ENCODE measurements at regions not wholly inside any gene's neighbourhood (a gene's known extent, or its start where the extent isn't known, plus 50 kb on each side); places are given as distances from the start of the nearest gene placed in this dataset.
"Not testable (repeated sequence)": the region's sequence is repeated elsewhere in the genome, so short reads cannot be mapped to it uniquely, and the experiment has no call there.

GRCh38 chrX:134045372-134045771, 60.0 kb upstream of the GPC3 start:
- not testable (repeated sequence) for DNase-seq (ENCODE audit: low read depth)

- not testable (repeated sequence) for DNase-seq (ENCODE audit: low read depth)
Observed at GRCh38 chrX:134067107-134067506, 81.7 kb upstream of the GPC3 start.

GRCh38 chrX:134071899-134072298, 86.5 kb upstream of the GPC3 start:
- not testable (repeated sequence) for DNase-seq (ENCODE audit: low read depth)

- DNase-seq (ENCODE audit: low read depth), result no peak
Observed at GRCh38 chrX:134073341-134073740, 87.9 kb upstream of the GPC3 start.

- no peak for DNase-seq (ENCODE audit: low read depth)
Observed at GRCh38 chrX:134074151-134074550, 88.8 kb upstream of the GPC3 start.

GRCh38 chrX:134075894-134076718, 90.7 kb upstream of the GPC3 start:
- DNase-seq (ENCODE audit: low read depth), result no peak

- no peak for DNase-seq (ENCODE audit: low read depth)
Observed at GRCh38 chrX:134095366-134095765, 110.0 kb upstream of the GPC3 start.

- no peak for DNase-seq (ENCODE audit: low read depth)
Observed at GRCh38 chrX:134101636-134102035, 116.2 kb upstream of the GPC3 start.

- DNase-seq (ENCODE audit: low read depth), result no peak
Observed at GRCh38 chrX:134115270-134115669, 121.7 kb upstream of the CCDC160 start.

- no peak for DNase-seq (ENCODE audit: low read depth)
Observed at GRCh38 chrX:134137341-134137740, 99.6 kb upstream of the CCDC160 start.

GRCh38 chrX:134139090-134139489, 97.9 kb upstream of the CCDC160 start:
- no peak for DNase-seq (ENCODE audit: low read depth)

- no peak for DNase-seq (ENCODE audit: low read depth)
Observed at GRCh38 chrX:134144231-134144630, 92.8 kb upstream of the CCDC160 start.

GRCh38 chrX:134146493-134146892, 90.5 kb upstream of the CCDC160 start:
- DNase-seq (ENCODE audit: low read depth), result no peak

GRCh38 chrX:134148172-134148692, 88.8 kb upstream of the CCDC160 start:
- DNase-seq (ENCODE audit: low read depth), result no peak

GRCh38 chrX:134158821-134159512, 78.0 kb upstream of the CCDC160 start:
- no peak for DNase-seq (ENCODE audit: low read depth)

- no peak for DNase-seq (ENCODE audit: low read depth)
Observed at GRCh38 chrX:134161162-134161561, 75.8 kb upstream of the CCDC160 start.

GRCh38 chrX:134162032-134162431, 75.0 kb upstream of the CCDC160 start:
- DNase-seq (ENCODE audit: low read depth), result no peak

GRCh38 chrX:134163836-134164235, 73.1 kb upstream of the CCDC160 start:
- DNase-seq (ENCODE audit: low read depth), result no peak

GRCh38 chrX:134167591-134168203, 69.3 kb upstream of the CCDC160 start:
- DNase-seq (ENCODE audit: low read depth), result no peak

GRCh38 chrX:134171661-134172587, 65.1 kb upstream of the CCDC160 start:
- peak; percentile 11 for DNase-seq (ENCODE audit: low read depth)

GRCh38 chrX:134172588-134173259, 64.3 kb upstream of the CCDC160 start:
- peak; percentile 20 for DNase-seq (ENCODE audit: low read depth)

All from stimulated activated CD8-positive, alpha-beta memory T cell treated with anti-CD3 and anti-CD28 coated beads, Interleukin-12 subunit alpha, Interleukin-12 subunit beta, amount 100 ng/mL, for 4 hours (primary cell).